Heart right ventricle (tissue), 16 donors: ENCODE measurements at regions not wholly inside any gene's neighbourhood (a gene's known extent, or its start where the extent isn't known, plus 50 kb on each side); places are given as distances from the start of the nearest gene placed in this dataset.

Experiments used
- ATAC-seq, 8 donors: fragments of 200-7000 bp; cut with Tn5 transposase; one replicate each; pipeline ENCODE4 v1.9.1; 2020; ENCODE audit warnings: mild to moderate bottlenecking in 8 of 8, moderate library complexity in 8 of 8, moderate number of reproducible peaks in 1 of 8
- DNase-seq, 2 donors: peaks; one replicate each; pipeline ENCODE4 v3.0.0-alpha.2; 2020
- H3K27ac ChIP-seq, 10 donors: fragments of 200-600 bp; sonication (generic) in 2 of 10; one replicate each; pipeline versions ENCODE4 v1.5.0 to v1.8.0; 2020 to 2022; ENCODE audit warnings: mild to moderate bottlenecking in 3 of 10
- H3K27me3 ChIP-seq, 7 donors: fragments of 200-600 bp; one replicate each; pipeline ENCODE4 v1.8.0; 2021 to 2022; ENCODE audit warnings: mild to moderate bottlenecking in 2 of 7
- H3K36me3 ChIP-seq, 9 donors: fragments of 200-600 bp; sonication (generic) in 1 of 9; one replicate each; pipeline versions ENCODE4 v1.5.0 to v1.8.0; 2020 to 2022; ENCODE audit warnings: mild to moderate bottlenecking in 2 of 9
- H3K4me1 ChIP-seq, 9 donors: fragments of 200-600 bp; sonication (generic) in 1 of 9; one replicate each; pipeline versions ENCODE4 v1.5.0 to v1.8.0; 2020 to 2022; ENCODE audit warnings: mild to moderate bottlenecking in 4 of 9
- H3K4me3 ChIP-seq, 10 donors: fragments of 200-600 bp; sonication (generic) in 2 of 10; one replicate each; pipeline versions ENCODE4 v1.5.0 to v1.8.0; 2020 to 2022; ENCODE audit warnings: mild to moderate bottlenecking in 7 of 10, moderate library complexity in 2 of 10
- H3K9me3 ChIP-seq, 11 donors: fragments of 200-600 bp in 10 of 11; sonication (generic) in 2 of 11; one replicate each; pipeline versions ENCODE4 v1.5.0 to v1.8.0; 2013 to 2022; ENCODE audit warnings: mild to moderate bottlenecking in 2 of 11, control low read depth in 1 of 11, moderate library complexity in 1 of 11
- CTCF ChIP-seq, 9 donors: fragments of 200-600 bp; sonication (generic) in 2 of 9; IDR thresholded peaks; one replicate each; pipeline versions ENCODE4 v1.5.0 to v1.8.0; 2021 to 2022; ENCODE audit warnings: antibody characterized with exemption in 9 of 9, mild to moderate bottlenecking in 5 of 9, moderate library complexity in 1 of 9
- WGBS, 2 donors: extraction: QIAGEN DNeasy Blood & Tissue Kit; methylation state at CpG; one replicate each; pipeline ENCODE4 v1.1.7; 2013; ENCODE audit warnings: inconsistent platforms in 1 of 2; 5-methylcytosine and 5-hydroxymethylcytosine counted together
- intact Hi-C, 10 donors: fragments of 100-400 bp; cut with DNase I; formaldehyde crosslinking; loops; one replicate each; pipeline versions ENCODE4 v1.11.1 to v1.14.2; 2022
- donor health status: Arrhythmogenic right ventricular cardiomyopathy.
- donor health status: ischemic (EF 13 %, LVEDD 7.1; RV severe dilation, severe dysfunction).
- donor health status: healthy with polysubstance abuse.
- donor health status: DM: no; HTN: yes; CAD: no.
- donor health status: DM: no; HTN: no; CAD: no.
- donor health status: ischemic (EF 25% LVEDD 6.9; RV normal size, moderate dysfunction).
- donor health status: ischemic (EF 25% LVEDD 5.7; RV mildly dilated, moderate dysfunction).
- donor health status: healthy.
- donor health status: DM: yes; HTN: yes; CAD: no.
- donor health status: Ischemic cardiomyopathy.
- donor health status: ischemic (EF 35%, LVEDD 5.7; RV mildly dilated, moderate dysfunction).
- donor health status: nonischemic (EF 11% LVEDD 7.7; RV severe dilation, severe dysfunction).
- donor health status: DM: yes; HTN: yes; CAD: no.
- donor health status: PGD.
- donor health status: ischemic (EF 29% LVEDD 5.4; RV normal size, mild dysfunction).
- donor health status: nonischemic (EF 23%, LVEDD 6.1; RV moderate dilation, normal function).

GRCh38 chr1:88150330-88150729, 533.7 kb upstream of the PKN2 start:
- Histone ChIP-seq H3K4me3 (no peak overlapping the region), H3K27me3 (no peaks in the 10 kb centered on the region), H3K36me3 (no peaks in the 10 kb centered on the region), H3K4me1 (no peaks in the 10 kb centered on the region), H3K27ac (no peak overlapping the region), H3K9me3 (no peaks in the 10 kb centered on the region)
- no peak for ATAC-seq
- no peak for DNase-seq
- no peak for TF ChIP-seq CTCF (IDR thresholded peaks at IDR 0.05)
- WGBS, 2 donors, result 73 to 80% methylated on average over 4 of the region's 4 CpGs
- intact Hi-C loops, result no loop called here

- no peaks in the 10 kb centered on the region for H3K4me1 ChIP-seq
- TF ChIP-seq CTCF (IDR thresholded peaks at IDR 0.05), result no peak
- no peak overlapping the region for H3K4me3 ChIP-seq
- peaks cover 0 to 2% (median 0%) of the 10 kb centered on the region in 7 donors for H3K27me3 ChIP-seq
- no peaks in the 10 kb centered on the region for H3K36me3 ChIP-seq
- no peak for DNase-seq
- 64 to 66% methylated on average over 3 of the region's 3 CpGs for WGBS, 2 donors
- no peaks in the 10 kb centered on the region for H3K9me3 ChIP-seq
- H3K27ac ChIP-seq, result no peak overlapping the region
- intact Hi-C loops, result no loop called here
- ATAC-seq, result no peak
These were observed 520.9 kb upstream of the PKN2 start for GRCh38 chr1:88163187-88163586.

- no peaks in the 10 kb centered on the region for H3K9me3 ChIP-seq
- H3K27ac ChIP-seq, result no peak overlapping the region
- no peaks in the 10 kb centered on the region for H3K36me3 ChIP-seq
- DNase-seq (no peak), ATAC-seq (no peak)
- H3K27me3 ChIP-seq, result peaks cover 0 to 22% (median 5%) of the 10 kb centered on the region in 7 donors
- no peaks in the 10 kb centered on the region for H3K4me1 ChIP-seq
- no peak overlapping the region for H3K4me3 ChIP-seq
- intact Hi-C loops, result no loop called here
- TF ChIP-seq CTCF (IDR thresholded peaks at IDR 0.05), result no peak
These were observed 515.9 kb upstream of the PKN2 start for GRCh38 chr1:88168126-88168525.

- 90% methylated on average over 3 of the region's 3 CpGs for WGBS, 2 donors
- DNase-seq (no peak), ATAC-seq (no peak)
- H3K4me3 ChIP-seq, result no peak overlapping the region
- H3K27me3 ChIP-seq, result peaks cover 0 to 22% (median 5%) of the 10 kb centered on the region in 7 donors
- H3K36me3 ChIP-seq, result no peaks in the 10 kb centered on the region
- intact Hi-C loops, result no loop called here
- no peak overlapping the region for H3K27ac ChIP-seq
- no peak for TF ChIP-seq CTCF (IDR thresholded peaks at IDR 0.05)
- H3K9me3 ChIP-seq, result no peaks in the 10 kb centered on the region
- H3K4me1 ChIP-seq, result no peaks in the 10 kb centered on the region
These were observed 514.9 kb upstream of the PKN2 start for GRCh38 chr1:88169139-88169538.

- DNase-seq, result no peak
- Histone ChIP-seq H3K9me3 (no peaks in the 10 kb centered on the region), H3K4me1 (no peaks in the 10 kb centered on the region), H3K36me3 (no peaks in the 10 kb centered on the region), H3K27me3 (peaks cover 0 to 22% (median 5%) of the 10 kb centered on the region in 7 donors), H3K4me3 (no peak overlapping the region), H3K27ac (no peak overlapping the region)
- intact Hi-C loops, result loop anchor here in 1 of 10 donors (10.0 kb wide), 1 partner anchor 875 kb away; no protein-coding TSS in a partner anchor
- no peak for TF ChIP-seq CTCF (IDR thresholded peaks at IDR 0.05)
- no peak for ATAC-seq
These were observed 514.1 kb upstream of the PKN2 start for GRCh38 chr1:88169939-88170338.
